ENCODE measurements at regions not wholly inside any gene's neighbourhood (a gene's known extent, or its start where the extent isn't known, plus 50 kb on each side); places are given as distances from the start of the nearest gene placed in this dataset.

- no peak for TF ChIP-seq EZH2 (IDR thresholded peaks at IDR 0.05; ENCODE audit: borderline replicate concordance, low read depth, low read length, severe bottlenecking)
- TF ChIP-seq, protein P1, sequence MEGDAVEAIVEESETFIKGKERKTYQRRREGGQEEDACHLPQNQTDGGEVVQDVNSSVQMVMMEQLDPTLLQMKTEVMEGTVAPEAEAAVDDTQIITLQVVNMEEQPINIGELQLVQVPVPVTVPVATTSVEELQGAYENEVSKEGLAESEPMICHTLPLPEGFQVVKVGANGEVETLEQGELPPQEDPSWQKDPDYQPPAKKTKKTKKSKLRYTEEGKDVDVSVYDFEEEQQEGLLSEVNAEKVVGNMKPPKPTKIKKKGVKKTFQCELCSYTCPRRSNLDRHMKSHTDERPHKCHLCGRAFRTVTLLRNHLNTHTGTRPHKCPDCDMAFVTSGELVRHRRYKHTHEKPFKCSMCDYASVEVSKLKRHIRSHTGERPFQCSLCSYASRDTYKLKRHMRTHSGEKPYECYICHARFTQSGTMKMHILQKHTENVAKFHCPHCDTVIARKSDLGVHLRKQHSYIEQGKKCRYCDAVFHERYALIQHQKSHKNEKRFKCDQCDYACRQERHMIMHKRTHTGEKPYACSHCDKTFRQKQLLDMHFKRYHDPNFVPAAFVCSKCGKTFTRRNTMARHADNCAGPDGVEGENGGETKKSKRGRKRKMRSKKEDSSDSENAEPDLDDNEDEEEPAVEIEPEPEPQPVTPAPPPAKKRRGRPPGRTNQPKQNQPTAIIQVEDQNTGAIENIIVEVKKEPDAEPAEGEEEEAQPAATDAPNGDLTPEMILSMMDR (IDR thresholded peaks at IDR 0.05; ENCODE audit: borderline replicate concordance, extremely low read depth, low read length, poor library complexity, severe bottlenecking) = no peak
Observed at GRCh38 chr2:103292573-103292972, 530.7 kb downstream of the TMEM182 start.

Measured in DND-41 (cell line).